Activated CD4-positive, alpha-beta T cell treated with anti-CD3 and anti-CD28 coated beads, Interleukin-2, amount 50 U/mL, for 24 hours (primary cell): ENCODE measurements at regions not wholly inside any gene's neighbourhood (a gene's known extent, or its start where the extent isn't known, plus 50 kb on each side); places are given as distances from the start of the nearest gene placed in this dataset.
A peak's percentile ranks its signal among the peaks of the same experiment; 100 is the strongest.

Source experiments
- DNase-seq, 2 donors: peaks; one replicate each; pipeline ENCODE4 v3.0.0-alpha.2; 2020; ENCODE audit warnings: low read depth in 1 of 2, low spot score in 1 of 2

GRCh38 chr3:106208967-106209366 lies 340.2 kb upstream of the CBLB start:
- no peak for DNase-seq

GRCh38 chr3:106209482-106209881 lies 340.7 kb upstream of the CBLB start:
- DNase-seq: no peak

- DNase-seq: no peak
Observed at GRCh38 chr3:106210923-106211322, 342.1 kb upstream of the CBLB start.

GRCh38 chr3:106212665-106213222 lies 343.9 kb upstream of the CBLB start:
- DNase-seq: no peak

GRCh38 chr3:106213954-106214353 lies 345.1 kb upstream of the CBLB start:
- no peak for DNase-seq

GRCh38 chr3:106214641-106215040 lies 345.8 kb upstream of the CBLB start:
- no peak for DNase-seq

GRCh38 chr3:106215047-106215446 lies 346.2 kb upstream of the CBLB start:
- DNase-seq: peak in 1 of 2 donors; percentile 35

GRCh38 chr3:106217745-106218144 lies 348.9 kb upstream of the CBLB start:
- DNase-seq: no peak

GRCh38 chr3:106227068-106227467 lies 358.3 kb upstream of the CBLB start:
- DNase-seq: no peak

- DNase-seq: no peak
Observed at GRCh38 chr3:106228271-106228670, 359.5 kb upstream of the CBLB start.

GRCh38 chr3:106229495-106230278 lies 360.9 kb upstream of the CBLB start:
- no peak for DNase-seq

GRCh38 chr3:106231086-106231485 lies 362.3 kb upstream of the CBLB start:
- no peak for DNase-seq

GRCh38 chr3:106232956-106233355 lies 364.1 kb upstream of the CBLB start:
- no peak for DNase-seq

- no peak for DNase-seq
Observed at GRCh38 chr3:106239195-106239697, 370.4 kb upstream of the CBLB start.

GRCh38 chr3:106241593-106241992 lies 372.8 kb upstream of the CBLB start:
- no peak for DNase-seq

GRCh38 chr3:106242781-106243180 lies 374.0 kb upstream of the CBLB start:
- no peak for DNase-seq

GRCh38 chr3:106245400-106245799 lies 376.6 kb upstream of the CBLB start:
- no peak for DNase-seq

- DNase-seq: no peak
Observed at GRCh38 chr3:106247902-106248684, 379.3 kb upstream of the CBLB start.

GRCh38 chr3:106249159-106249558 lies 380.3 kb upstream of the CBLB start:
- DNase-seq: no peak

GRCh38 chr3:106249981-106250380 lies 381.2 kb upstream of the CBLB start:
- no peak for DNase-seq

- DNase-seq: no peak
Observed at GRCh38 chr3:106251160-106251892, 382.5 kb upstream of the CBLB start.
